ENCODE measurements at regions not wholly inside any gene's neighbourhood (a gene's known extent, or its start where the extent isn't known, plus 50 kb on each side); places are given as distances from the start of the nearest gene placed in this dataset.
"Not testable (repeated sequence)": the region's sequence is repeated elsewhere in the genome, so short reads cannot be mapped to it uniquely, and the experiment has no call there.

DNA sequence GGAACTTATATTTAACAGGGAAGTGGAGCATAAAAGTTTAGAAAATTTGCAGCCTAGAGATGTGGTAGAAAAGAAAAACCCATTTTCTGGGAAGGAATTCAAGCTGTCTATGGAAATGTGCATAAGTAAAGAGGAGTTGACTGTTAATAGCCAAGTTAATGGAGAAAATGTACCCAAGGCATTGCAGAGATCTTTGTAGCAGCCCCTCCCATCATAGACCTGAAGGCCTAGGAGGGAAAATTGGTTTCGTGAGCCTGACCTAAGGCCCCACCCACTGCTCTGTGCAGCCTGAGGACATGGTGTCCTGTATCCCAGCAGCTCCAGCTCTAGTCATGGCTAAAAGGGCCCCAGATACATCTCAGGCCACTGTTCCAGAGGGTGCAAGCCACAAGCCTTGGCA is 772.4 kb upstream of the RIOK2 start:
- no peak for DNase-seq

- no peak for DNase-seq
These were observed 784.2 kb upstream of the RIOK2 start for GRCh38 chr5:97967292-97967691.

DNA sequence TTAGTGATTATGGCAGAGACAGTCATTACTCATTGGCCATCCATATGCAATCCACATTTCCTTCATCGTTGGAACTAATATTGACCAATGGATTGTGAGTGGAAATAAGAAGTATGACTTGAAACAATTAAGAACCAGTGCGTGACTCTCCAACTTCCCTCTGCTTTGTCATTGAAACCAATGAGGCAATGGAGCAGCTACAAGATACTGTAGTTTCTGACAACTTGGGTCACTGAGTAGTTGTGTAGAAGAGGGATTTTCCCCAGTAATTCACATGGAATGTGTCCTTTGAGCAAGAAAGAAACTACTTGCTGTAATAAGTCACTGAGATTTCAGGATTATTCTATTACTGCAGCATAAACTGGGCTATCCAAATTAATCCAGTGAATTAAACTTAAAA is 785.3 kb upstream of the RIOK2 start:
- no peak for DNase-seq

- DNase-seq = no peak
These were observed 793.7 kb upstream of the RGMB start for GRCh38 chr5:97979740-97980139.

- DNase-seq = no peak
These were observed 793.2 kb upstream of the RGMB start for GRCh38 chr5:97980291-97980690.

GRCh38 chr5:97986069-97986468 is 787.4 kb upstream of the RGMB start:
- no peak for DNase-seq

DNA sequence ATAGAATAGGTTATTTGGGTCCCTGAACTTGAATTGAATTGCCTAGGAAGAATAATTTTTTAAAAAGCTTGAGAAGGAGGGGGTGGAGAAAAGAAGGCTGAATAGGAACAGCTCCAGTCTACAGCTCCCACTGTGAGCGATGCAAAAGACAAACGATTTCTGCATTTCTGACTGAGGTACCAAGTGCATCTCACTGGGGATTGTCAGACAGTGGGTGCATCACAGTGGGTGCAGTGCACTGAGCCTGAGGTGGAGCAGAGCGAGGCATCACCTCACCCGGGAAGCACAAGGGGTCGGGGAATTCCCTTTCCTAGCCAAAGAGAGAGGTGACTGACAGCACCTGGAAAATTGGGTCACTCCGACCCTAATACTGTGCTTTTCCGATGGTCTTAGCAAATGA is 782.2 kb upstream of the RGMB start:
- no peak for DNase-seq

DNA sequence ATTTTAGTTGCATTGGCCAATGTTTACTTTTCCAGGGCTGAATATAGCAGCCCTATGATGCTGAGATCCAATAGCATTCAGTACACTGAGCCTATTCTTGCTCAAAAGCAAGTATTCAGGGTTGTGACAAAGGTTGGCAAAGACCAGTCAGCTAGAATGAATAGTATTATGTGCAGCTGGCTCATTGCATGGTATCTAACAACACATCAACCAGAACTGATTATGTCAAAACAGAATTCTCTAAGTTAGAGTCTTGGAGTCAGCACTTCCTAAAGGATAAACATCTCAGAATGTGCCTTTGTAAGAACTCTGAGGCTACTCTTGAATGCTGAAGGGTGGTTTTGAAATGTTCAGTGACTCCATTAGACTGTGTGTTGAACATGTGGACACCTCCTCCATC is 774.5 kb upstream of the RGMB start:
- DNase-seq = no peak

- DNase-seq = no peak
These were observed 769.0 kb upstream of the RGMB start for GRCh38 chr5:98004463-98004862.

DNA sequence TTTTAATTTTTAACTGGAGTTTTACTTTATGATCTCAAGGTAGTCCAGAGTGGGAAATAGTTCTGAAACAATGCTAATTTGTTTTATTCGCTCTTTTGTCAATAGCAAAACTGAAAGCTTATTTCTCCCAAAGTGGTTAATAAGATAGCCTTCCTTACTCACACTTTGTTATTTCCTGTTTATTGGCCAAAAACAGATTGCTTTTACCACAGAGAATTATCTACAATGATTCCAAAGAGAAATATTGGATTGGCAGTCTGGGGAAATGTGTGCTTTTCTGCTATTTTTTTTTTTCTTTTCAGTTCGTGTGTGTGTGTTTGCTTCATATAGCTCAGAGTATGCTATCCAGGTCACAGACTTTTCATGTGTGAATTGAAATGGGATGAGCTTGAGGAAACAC is 756.7 kb upstream of the RGMB start:
- DNase-seq = no peak

DNA sequence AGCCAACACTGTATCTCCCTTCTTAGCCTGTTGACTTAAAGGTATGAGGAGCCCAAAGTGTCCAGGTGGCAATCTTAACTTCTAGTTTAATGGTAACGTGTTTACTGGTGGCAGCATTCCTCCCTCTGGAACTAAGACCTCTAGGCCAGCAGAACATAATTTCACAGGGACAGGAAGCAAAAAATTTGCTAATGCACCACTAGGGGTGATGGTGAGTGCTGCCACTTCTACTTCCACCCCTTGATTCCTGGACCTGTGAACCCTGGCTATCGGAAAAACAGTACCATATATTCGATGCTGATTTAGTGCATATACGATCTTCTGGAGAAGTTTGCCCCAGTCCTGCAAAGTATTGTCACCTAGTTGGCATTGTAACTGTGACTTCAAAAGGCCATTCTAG is 743.2 kb upstream of the RGMB start:
- DNase-seq = not testable (repeated sequence)

GRCh38 chr5:98031036-98031435 is 742.4 kb upstream of the RGMB start:
- not testable (repeated sequence) for DNase-seq

GRCh38 chr5:98031496-98031895 is 742.0 kb upstream of the RGMB start:
- no peak for DNase-seq

DNA sequence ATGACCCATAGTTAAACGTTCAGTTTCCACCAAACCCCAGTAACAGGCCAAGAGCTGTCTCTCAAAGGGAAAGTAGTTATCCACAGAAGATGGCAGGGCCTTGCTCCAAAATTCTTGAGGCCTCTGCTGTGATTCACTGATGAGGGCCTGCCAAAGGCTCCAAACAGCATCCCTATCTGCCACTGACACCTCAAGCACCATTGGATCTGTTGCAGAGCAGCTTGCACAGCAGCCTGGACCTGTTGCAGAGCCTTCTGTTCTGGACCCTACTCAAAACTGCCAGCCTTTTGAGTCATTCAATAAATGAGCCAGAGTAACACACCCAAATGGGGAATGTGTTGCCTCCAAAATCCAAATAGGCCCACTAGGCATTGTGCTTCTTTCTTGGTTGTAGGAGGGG is 741.5 kb upstream of the RGMB start:
- no peak for DNase-seq

DNA sequence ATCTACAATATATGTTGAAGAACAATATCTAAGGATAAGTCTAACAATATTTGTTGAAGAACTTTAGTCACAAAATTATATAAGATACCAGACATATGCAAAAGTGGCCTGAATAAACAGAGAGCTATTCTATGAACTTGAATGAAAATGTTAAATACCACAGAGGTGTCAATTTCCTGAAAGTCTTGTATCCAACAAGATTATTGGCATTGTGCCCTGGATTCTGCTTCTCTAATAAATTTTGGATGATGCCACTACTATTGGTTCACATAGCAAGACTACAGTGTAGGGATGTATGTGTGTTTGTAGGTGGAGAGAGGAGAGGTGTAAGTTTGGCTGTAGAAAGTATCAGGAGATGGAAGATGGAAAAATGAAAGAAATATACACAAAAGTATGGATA is 731.8 kb upstream of the RGMB start:
- DNase-seq = no peak

- DNase-seq = no peak
These were observed 730.9 kb upstream of the RGMB start for GRCh38 chr5:98042521-98042920.

GRCh38 chr5:98042961-98043360 is 730.5 kb upstream of the RGMB start:
- no peak for DNase-seq

- DNase-seq = no peak
These were observed 722.9 kb upstream of the RGMB start for GRCh38 chr5:98050583-98050982.

GRCh38 chr5:98053170-98053569 is 720.3 kb upstream of the RGMB start:
- DNase-seq = no peak

GRCh38 chr5:98060148-98060547 is 713.3 kb upstream of the RGMB start:
- DNase-seq = no peak

DNA sequence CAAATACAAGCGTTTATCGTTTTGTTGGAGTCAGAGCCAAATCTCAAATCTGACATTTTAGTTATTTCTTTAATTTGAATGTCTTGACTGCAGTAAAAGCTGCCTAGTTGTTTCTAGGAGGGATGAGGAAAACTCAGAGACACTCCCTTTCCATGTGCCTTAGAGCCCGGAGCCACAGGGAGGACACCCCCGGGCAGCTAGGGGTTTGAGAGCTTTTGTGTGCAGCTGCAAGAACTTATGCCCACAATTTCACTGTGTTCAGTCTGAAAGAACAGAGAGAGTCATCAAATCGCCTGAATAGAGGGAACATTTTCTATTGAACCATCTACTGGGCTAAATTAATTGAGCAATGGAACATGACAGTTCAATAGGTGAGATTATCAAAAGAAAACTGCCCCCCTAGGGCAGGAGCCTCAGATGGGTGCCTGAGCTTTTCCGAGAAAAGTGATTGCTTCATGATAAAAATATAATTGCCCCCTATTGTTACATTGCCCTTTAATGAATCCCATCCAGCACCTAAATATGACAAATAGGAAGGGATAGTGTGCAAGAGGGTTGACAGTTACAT is 709.3 kb upstream of the RGMB start:
- DNase-seq = no peak

DNA sequence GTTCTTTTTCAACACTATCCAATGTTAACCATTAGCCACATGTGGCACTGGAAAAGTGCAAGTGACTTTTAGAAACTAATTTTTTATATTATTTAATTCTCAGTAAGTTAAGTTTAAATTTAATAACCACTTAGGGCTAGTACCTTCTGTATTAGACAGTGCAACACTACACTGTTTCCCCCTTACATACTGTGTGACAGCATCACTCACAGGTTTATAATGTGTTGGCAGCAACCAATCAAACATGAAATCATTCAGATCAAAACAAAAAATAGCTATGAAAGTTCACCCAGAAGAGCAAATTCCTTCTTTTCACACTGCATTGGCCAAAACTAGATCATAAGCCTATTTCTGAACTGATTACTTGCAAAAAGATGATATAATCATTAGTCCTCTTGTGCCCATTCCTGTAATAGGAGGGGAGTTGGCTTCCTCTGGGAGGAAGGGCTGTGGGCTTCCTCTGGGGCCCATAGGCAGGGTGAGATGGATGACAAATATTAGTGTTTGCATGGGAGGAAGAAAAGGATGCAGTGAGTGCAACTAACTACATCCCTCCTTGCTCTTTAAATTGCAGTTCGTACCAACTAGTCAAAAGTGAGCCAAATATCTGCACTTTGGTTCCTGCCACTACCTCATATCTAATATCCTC is 708.1 kb upstream of the RGMB start:
- DNase-seq = no peak

DNA sequence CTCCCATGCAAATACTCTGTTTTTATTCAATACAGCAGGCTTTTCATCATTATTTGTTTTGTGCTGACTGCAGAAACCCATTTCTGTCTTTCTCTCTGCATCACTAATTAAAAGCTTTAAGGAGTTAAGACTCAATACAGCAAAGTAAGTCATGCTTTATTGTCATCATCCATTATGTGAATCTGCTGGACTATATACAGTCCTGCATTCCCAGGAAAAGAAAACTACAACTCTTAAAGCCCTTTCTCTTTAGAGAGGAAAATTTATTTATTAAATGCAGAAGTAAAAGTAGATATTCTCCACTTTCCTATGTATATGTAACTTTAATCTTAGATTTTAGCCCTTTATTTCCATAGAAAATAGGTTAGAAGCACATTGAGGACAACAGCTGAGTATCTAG is 706.6 kb upstream of the RGMB start:
- no peak for DNase-seq

DNA sequence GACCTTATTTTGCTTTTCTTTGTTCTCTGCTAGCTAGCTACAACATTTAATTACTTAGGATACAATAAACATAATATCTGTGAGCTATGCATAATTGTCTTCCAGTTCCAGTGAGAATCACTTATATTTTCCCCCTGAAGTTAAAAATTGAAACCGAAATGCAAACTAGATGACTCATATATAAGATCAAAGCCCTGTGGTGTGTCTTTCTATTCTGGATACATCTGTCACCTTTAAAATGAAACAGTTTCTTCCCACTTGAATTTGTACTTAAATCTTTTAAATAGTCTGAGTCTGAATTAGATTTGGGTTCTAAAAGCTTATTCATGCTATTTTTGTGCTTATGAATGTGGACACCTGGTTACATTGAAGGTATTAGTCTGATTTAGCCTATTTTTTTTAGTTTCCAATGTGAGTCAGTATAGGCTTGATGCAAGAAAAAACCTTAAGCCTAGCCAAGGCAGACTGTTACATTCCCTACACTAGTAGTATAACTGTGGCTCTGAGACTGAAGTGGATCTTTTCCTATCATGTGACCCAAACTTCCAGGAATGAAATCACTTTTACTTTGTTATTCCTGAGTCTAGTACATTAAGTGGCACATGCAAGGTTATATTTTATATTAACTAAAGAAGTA is 703.5 kb upstream of the RGMB start:
- no peak for DNase-seq

DNA sequence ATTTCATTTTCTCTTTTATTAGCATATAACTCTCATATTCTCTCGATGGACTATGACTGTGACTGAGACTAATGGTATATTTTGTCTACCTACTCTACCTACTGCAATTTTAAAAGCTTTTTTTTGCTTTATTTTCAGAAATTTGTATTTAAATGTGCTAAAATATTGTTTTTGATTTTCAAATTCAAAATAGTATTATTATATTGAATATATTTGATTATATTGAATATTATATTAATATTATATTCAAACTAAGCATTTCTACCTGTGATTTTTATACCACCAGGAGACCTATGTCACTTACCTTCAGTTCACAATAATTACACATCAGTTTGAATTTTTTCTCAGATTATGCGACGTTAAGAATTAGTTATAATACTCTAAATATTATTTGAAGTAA is 700.5 kb upstream of the RGMB start:
- DNase-seq = no peak
